Cardiac muscle cell (in vitro differentiated cells and primary cell): ENCODE measurements at regions not wholly inside any gene's neighbourhood (a gene's known extent, or its start where the extent isn't known, plus 50 kb on each side); places are given as distances from the start of the nearest gene placed in this dataset.

ENCODE experiments used
- DNase-seq, 2 donors: peaks; one replicate each; pipeline versions ENCODE4 v3.0.0 to v3.0.0-alpha.2; 2010 to 2017; ENCODE audit warnings: low read depth in 1 of 2, low spot score in 1 of 2
- H3K27ac ChIP-seq: fragments of 200-600 bp; sonication (generic); 2 replicates; pipeline ENCODE4 v1.5.1; 2016
- H3K27me3 ChIP-seq: fragments of 200-600 bp; sonication (generic); 2 replicates; pipeline ENCODE4 v1.6.0; 2016; ENCODE audit warnings: control low read depth
- H3K36me3 ChIP-seq: fragments of 200-600 bp; sonication (generic); 2 replicates; pipeline ENCODE4 v1.5.1; 2016; ENCODE audit warnings: control low read depth
- H3K4me1 ChIP-seq: fragments of 200-600 bp; sonication (generic); 2 replicates; pipeline ENCODE4 v1.8.1; 2017; ENCODE audit warnings: low read depth, mild to moderate bottlenecking, mixed run types
- H3K4me3 ChIP-seq: fragments of 200-600 bp; sonication (generic); 2 replicates; pipeline ENCODE4 v1.5.1; 2016; ENCODE audit warnings: mild to moderate bottlenecking
- H3K9me3 ChIP-seq: fragments of 200-600 bp; sonication (generic); 2 replicates; pipeline ENCODE4 v1.5.1; 2017; ENCODE audit warnings: low read depth, mild to moderate bottlenecking, control low read depth
- CTCF ChIP-seq: IDR thresholded peaks from 2 replicates; pipeline ENCODE4 v1.5.1; 2012; ENCODE audit warnings: low read depth, mild to moderate bottlenecking, low read length

GRCh38 chr5:4079831-4080230 is 484.2 kb downstream of the IRX1 start:
- DNase-seq, result no peak
- no peaks in the 10 kb centered on the region for H3K27me3 ChIP-seq
- no peak for TF ChIP-seq CTCF

GRCh38 chr5:4080370-4080769 is 484.7 kb downstream of the IRX1 start:
- Histone ChIP-seq H3K4me1 (peaks cover 27% of the 10 kb centered on the region), H3K4me3 (no peak overlapping the region), H3K27me3 (no peaks in the 10 kb centered on the region), H3K36me3 (no peaks in the 10 kb centered on the region), H3K9me3 (no peaks in the 10 kb centered on the region), H3K27ac (no peak overlapping the region)
- no peak for DNase-seq
- TF ChIP-seq CTCF, result no peak

More at GRCh38 chr5:4079831-4080230, 484.2 kb downstream of the IRX1 start:
- Histone ChIP-seq H3K27ac (no peak overlapping the region), H3K9me3 (no peaks in the 10 kb centered on the region), H3K36me3 (no peaks in the 10 kb centered on the region), H3K4me1 (peaks cover 27% of the 10 kb centered on the region), H3K4me3 (no peak overlapping the region)

- H3K36me3 ChIP-seq, result no peaks in the 10 kb centered on the region
- peaks cover 27% of the 10 kb centered on the region for H3K4me1 ChIP-seq
- no peak for DNase-seq
- no peak for TF ChIP-seq CTCF
- H3K4me3 ChIP-seq, result no peak overlapping the region
- no peak overlapping the region for H3K27ac ChIP-seq
- H3K27me3 ChIP-seq, result no peaks in the 10 kb centered on the region
- no peaks in the 10 kb centered on the region for H3K9me3 ChIP-seq
Measured at GRCh38 chr5:4081059-4081458, 485.4 kb downstream of the IRX1 start.

- no peaks in the 10 kb centered on the region for H3K27me3 ChIP-seq
- peaks cover 27% of the 10 kb centered on the region for H3K4me1 ChIP-seq
- no peaks in the 10 kb centered on the region for H3K36me3 ChIP-seq
- no peak overlapping the region for H3K4me3 ChIP-seq
- TF ChIP-seq CTCF, result no peak
- H3K9me3 ChIP-seq, result no peaks in the 10 kb centered on the region
- H3K27ac ChIP-seq, result no peak overlapping the region
- no peak for DNase-seq
Measured at GRCh38 chr5:4081466-4081865, 485.8 kb downstream of the IRX1 start.

- H3K27ac ChIP-seq, result no peak overlapping the region
- H3K4me1 ChIP-seq, result peaks cover 27% of the 10 kb centered on the region
- no peak for TF ChIP-seq CTCF
- H3K9me3 ChIP-seq, result no peaks in the 10 kb centered on the region
- no peak for DNase-seq
- H3K4me3 ChIP-seq, result no peak overlapping the region
- no peaks in the 10 kb centered on the region for H3K36me3 ChIP-seq
- no peaks in the 10 kb centered on the region for H3K27me3 ChIP-seq
Measured at GRCh38 chr5:4082966-4083564, 487.4 kb downstream of the IRX1 start.
